AG10803 (cell line): ENCODE measurements at regions not wholly inside any gene's neighbourhood (a gene's known extent, or its start where the extent isn't known, plus 50 kb on each side); places are given as distances from the start of the nearest gene placed in this dataset.
"Not testable (repeated sequence)": the region's sequence is repeated elsewhere in the genome, so short reads cannot be mapped to it uniquely, and the experiment has no call there.

Experiments used
- DNase-seq: peaks from one replicate; pipeline ENCODE4 v3.0.0; 2010; ENCODE audit warnings: low read depth
- H3K4me3 ChIP-seq: 2 replicates; pipeline ENCODE4 v1.5.1; 2011; ENCODE audit warnings: mild to moderate bottlenecking, low read length, control low read depth
- CTCF ChIP-seq: conservative IDR thresholded peaks from 2 replicates; pipeline ENCODE4 v1.5.1; 2011; ENCODE audit warnings: mild to moderate bottlenecking, low read length, control low read depth, inconsistent platforms

GRCh38 chr2:7633566-7634153, 716.4 kb downstream of the RNF144A start:
- H3K4me3 ChIP-seq = no peak overlapping the region
- no peak for TF ChIP-seq CTCF
- DNase-seq = no peak

- no peak for DNase-seq
- no peak overlapping the region for H3K4me3 ChIP-seq
- TF ChIP-seq CTCF = no peak
Measured at GRCh38 chr2:7634409-7634808, 717.2 kb downstream of the RNF144A start.

- DNase-seq = no peak
- H3K4me3 ChIP-seq = no peak overlapping the region
- no peak for TF ChIP-seq CTCF
Measured at GRCh38 chr2:7639476-7639875, 722.3 kb downstream of the RNF144A start.

GRCh38 chr2:7641272-7641671, 724.1 kb downstream of the RNF144A start:
- DNase-seq, H3K4me3 ChIP-seq: not testable (repeated sequence)

GRCh38 chr2:7646024-7646423, 728.8 kb downstream of the RNF144A start:
- DNase-seq = no peak
- TF ChIP-seq CTCF = no peak

GRCh38 chr2:7646661-7647060, 729.4 kb downstream of the RNF144A start:
- no peak for TF ChIP-seq CTCF
- DNase-seq = no peak
- no peak overlapping the region for H3K4me3 ChIP-seq

More at GRCh38 chr2:7646024-7646423, 728.8 kb downstream of the RNF144A start:
- H3K4me3 ChIP-seq = no peak overlapping the region

- TF ChIP-seq CTCF = no peak
- DNase-seq = no peak
- no peak overlapping the region for H3K4me3 ChIP-seq
Measured at GRCh38 chr2:7648221-7648795, 731.1 kb downstream of the RNF144A start.
